ENCODE measurements at regions not wholly inside any gene's neighbourhood (a gene's known extent, or its start where the extent isn't known, plus 50 kb on each side); places are given as distances from the start of the nearest gene placed in this dataset.
A peak's percentile ranks its signal among the peaks of the same experiment; 100 is the strongest.

GRCh38 chr18:72470391-72470790 lies 73.8 kb downstream of the CBLN2 start:
- DNase-seq (ENCODE audit: low spot score) = no peak

- DNase-seq (ENCODE audit: low spot score) = no peak
Observed at GRCh38 chr18:72468021-72468710, 76.0 kb downstream of the CBLN2 start.

DNA sequence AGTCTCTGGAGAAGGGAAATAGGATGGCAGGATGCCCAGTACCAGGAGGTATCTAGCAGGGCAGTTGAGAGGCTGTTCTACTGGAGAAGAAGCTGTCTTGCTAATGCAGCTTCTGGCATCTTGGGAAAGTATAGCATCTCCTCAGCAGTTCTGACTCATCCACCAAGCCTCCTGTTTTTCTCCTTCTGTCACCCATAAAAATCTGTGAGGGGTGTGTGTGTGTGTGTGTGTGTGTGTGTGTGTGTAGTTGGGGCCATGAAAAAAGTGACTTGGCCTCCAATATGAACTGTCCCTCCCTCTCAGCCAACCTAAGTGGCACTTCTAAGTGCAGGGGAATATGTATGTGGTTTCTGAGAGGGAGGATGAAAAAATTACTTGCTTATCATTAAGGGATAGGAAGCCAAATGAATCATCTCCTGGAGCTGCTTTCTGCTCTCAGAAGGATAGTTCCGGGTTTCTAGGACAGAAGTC lies 83.9 kb downstream of the CBLN2 start:
- no peak for DNase-seq (ENCODE audit: low spot score)

- DNase-seq (ENCODE audit: low spot score) = no peak
Observed at GRCh38 chr18:72458271-72458670, 85.9 kb downstream of the CBLN2 start.

- peak; percentile 15 for DNase-seq (ENCODE audit: low spot score)
Observed at GRCh38 chr18:72456802-72457201, 87.3 kb downstream of the CBLN2 start.

DNA sequence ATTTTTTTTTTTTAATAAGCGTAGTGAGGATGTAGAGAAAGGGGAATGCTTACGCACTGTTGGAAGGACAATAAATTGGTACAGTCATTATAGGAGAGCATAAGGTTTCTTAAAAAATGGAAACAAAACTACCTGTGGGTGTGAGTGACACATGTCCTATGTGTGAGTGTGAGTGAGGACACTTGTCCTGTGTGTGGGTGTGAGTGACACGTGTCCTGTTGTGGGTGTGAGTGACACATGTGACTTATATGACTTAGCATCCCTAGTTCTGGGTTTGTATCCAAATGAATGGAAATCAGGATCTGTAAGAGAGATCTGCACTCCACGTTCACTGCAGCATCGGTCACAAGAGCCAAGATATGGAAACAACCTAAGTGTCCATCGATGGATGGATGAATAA lies 91.8 kb downstream of the CBLN2 start:
- no peak for DNase-seq (ENCODE audit: low spot score)

- DNase-seq (ENCODE audit: low spot score) = no peak
Observed at GRCh38 chr18:72444798-72445155, 99.4 kb downstream of the CBLN2 start.

DNA sequence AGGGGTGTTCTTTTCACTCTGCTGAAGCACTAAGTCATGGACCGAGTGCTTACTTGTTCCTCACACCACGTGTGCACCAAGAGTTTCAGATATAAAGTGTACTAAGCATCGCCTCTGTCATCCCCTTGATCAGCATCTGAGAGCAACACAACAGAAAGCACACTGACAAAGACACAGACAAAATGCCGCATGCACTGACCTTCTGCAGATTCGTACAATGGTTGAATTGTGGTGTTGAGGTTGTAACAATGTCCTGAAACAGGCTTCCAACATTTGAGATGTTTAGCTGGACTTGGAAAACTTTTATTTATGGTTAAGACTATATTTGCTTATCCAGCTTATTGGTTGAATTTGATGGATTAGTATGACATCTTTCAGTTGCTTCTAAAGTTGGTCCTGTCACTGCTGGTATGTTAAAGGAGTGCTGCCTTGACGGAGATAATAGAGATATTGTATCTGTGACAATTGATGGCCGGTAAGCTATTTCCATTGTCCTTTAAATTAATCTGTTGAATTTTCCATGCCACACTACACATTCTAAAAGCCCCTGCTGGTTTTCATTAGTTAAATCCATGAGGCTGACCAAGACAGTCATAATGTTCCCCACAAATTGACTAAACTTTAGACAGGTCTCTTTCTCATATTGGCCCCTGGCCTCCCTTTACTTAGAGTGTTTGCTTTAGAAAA lies 99.9 kb downstream of the CBLN2 start:
- no peak for DNase-seq (ENCODE audit: low spot score)

- DNase-seq (ENCODE audit: low spot score) = no peak
Observed at GRCh38 chr18:72436401-72436800, 107.7 kb downstream of the CBLN2 start.

DNA sequence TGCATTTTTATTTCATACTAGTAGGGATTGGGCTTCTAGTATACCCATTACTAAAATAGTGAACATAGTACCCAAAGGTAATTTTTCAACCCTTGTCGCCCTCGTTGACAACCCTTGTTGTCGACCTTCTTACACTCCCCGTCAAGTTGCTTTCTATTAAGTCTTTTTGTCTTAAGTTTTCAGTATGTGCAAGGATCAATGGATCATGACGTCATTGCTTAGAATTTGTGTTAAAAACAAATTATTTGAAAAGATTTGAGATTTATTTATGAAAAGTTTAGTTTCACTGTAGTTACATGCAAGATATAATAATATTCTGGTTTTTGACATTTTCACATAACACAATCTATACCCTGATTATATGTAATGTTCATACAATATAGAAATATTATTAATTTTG lies 110.4 kb downstream of the CBLN2 start:
- DNase-seq (ENCODE audit: low spot score) = no peak

DNA sequence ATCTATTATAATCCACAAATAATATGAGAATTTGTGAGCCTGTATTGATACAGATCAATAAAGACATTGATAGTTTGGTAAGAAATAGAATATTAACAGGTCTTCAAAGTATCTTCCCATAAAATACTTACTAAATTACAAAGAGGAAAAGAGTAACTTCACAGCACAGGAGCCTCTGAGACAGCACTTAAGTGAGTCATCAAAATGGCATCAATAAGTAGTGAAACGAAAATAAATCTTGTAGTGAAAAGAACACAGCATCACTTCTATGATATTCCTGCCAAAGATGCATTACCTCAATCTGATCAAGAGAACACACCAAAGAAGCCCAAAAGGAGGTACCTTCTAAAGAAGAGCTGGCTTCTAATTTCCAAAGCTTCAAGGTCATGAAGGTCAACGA lies 116.4 kb downstream of the CBLN2 start:
- no peak for DNase-seq (ENCODE audit: low spot score)

- DNase-seq (ENCODE audit: low spot score) = no peak
Observed at GRCh38 chr18:72419914-72420313, 124.2 kb downstream of the CBLN2 start.

DNA sequence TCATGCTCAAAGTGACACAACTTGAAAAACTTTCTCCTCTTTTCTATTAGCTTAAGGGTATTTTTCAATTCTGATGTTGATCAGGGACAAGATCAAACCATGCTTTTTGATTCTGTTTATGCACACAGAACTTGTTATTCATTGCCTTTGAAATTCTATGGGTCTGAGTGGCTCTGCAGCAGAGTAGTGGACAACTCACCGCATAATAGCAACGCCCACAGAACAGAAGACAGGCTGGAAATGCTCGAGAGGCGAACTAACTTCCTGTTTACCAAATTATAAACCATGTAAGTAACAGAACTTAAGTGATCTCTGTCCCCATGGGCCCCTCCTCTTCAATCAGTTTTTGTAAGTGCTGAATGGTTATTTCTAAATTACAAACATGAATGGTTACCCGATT lies 131.2 kb downstream of the CBLN2 start:
- DNase-seq (ENCODE audit: low spot score) = no peak

GRCh38 chr18:72411261-72411660 lies 132.9 kb downstream of the CBLN2 start:
- DNase-seq (ENCODE audit: low spot score) = no peak

DNA sequence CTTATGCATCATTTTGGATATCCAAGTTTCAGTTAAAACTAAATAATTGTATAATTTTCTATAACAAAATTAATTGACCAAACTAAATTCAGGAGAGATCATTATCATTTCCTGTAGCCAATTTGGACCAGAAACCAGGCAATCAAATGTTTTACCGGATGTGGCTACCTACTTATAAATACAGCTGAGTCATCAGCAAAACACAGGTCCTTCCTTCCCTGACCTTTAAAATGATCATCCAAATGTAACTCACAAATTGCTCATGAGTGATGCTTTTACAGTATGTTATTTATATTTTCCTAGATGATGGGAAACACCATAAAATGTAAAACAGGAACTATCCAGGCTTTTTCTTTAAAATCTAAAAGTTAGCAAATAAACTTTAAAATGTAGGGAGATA lies 133.7 kb downstream of the CBLN2 start:
- DNase-seq (ENCODE audit: low spot score) = no peak

GRCh38 chr18:72409903-72410302 lies 134.2 kb downstream of the CBLN2 start:
- DNase-seq (ENCODE audit: low spot score) = no peak

DNA sequence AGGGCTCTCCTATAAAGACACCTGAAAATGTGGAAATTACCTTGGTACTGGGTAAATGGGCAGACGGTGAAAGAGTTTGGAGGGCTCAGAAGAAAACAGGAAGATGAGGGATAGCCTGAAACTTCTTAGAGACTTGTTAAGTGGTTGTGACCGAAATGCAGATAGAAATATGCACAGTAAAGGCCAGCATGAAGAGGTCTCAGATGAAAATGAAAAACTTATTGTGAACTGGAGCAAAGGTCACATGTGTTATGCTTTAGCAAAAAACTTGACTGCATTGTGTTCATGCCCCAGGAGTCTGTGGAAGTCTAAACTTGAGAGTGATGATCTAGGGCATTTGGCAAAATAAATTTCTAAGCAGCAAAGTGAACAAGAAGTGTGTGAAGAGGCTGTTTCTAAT lies 137.1 kb downstream of the CBLN2 start:
- DNase-seq (ENCODE audit: low spot score) = no peak

DNA sequence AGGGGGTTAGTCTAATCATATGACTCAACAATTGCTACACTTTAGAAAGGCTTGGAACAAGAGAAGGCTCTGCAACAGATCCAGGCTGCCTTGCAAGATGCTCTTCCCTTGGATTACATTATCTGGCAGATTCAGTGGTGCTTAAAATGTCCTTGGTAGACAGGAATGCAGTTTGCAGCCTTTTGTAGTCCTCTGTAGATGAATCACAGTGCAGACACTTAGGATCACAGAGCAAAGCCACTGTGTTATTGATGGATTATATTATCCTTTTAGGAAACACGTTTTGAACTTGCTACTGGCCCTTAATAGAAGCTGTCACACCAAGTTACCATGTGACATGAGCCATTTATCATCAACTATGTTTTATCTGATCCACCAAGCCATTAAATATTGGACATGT lies 152.2 kb downstream of the CBLN2 start:
- DNase-seq (ENCODE audit: low spot score) = no peak

DNA sequence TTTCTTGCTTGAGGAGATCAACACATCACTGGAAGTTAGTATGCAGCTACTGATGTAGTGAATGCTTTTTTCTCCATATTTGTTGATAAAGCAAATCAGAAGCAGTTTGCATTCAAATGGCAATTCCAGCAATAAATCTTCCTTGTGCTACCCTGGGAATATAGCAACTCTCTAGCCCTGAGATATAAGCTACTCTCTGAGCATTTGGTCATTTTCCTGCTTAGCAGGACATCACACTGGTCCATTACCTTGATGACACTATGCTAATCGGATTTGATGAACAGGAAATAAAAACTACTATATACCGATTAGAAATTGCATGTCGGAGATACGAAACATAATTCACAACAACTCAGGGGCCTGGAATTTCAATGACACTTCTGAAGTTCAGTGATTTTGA lies 152.7 kb downstream of the CBLN2 start:
- DNase-seq (ENCODE audit: low spot score) = no peak

- no peak for DNase-seq (ENCODE audit: low spot score)
Observed at GRCh38 chr18:72378016-72378415, 166.1 kb downstream of the CBLN2 start.

DNA sequence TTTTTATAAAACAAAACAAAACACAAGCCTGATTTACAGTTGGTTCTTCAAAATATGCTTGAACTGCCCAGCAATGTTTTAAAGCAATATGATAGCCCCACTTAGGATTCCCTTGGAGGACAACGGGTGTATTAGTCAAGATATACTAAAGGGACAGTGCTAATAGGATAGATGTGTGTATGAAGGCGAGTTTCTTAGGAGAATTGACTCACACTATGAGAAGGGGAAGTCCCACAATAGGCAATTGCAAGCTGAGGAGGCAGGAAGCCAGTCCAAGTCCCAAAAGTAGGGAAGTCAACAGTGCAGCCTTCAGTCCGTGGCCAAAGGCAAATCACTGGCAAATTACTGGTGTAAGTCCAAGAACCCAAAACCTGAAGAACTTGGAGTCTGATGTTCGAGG lies 167.9 kb downstream of the CBLN2 start:
- DNase-seq (ENCODE audit: low spot score) = no peak

DNA sequence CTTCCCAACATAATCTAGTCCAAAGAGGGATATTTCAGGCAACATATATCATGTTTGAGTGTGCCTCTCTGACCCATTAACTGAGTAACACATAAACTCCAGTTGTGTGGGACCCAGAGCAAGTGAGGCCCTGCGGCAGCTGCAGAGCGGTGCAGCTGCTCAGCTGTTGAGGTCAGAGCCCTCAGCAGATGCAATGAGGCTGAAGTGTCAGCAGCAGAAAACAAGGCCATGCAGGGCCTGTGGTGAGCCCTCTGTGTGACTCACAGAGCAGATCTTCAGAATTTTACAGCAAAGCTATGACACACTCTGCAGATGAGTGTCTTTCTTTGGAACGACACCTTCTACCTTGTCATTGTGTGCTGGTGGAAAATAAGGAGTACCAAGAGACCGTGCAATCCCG lies 168.5 kb downstream of the CBLN2 start:
- no peak for DNase-seq (ENCODE audit: low spot score)

DNA sequence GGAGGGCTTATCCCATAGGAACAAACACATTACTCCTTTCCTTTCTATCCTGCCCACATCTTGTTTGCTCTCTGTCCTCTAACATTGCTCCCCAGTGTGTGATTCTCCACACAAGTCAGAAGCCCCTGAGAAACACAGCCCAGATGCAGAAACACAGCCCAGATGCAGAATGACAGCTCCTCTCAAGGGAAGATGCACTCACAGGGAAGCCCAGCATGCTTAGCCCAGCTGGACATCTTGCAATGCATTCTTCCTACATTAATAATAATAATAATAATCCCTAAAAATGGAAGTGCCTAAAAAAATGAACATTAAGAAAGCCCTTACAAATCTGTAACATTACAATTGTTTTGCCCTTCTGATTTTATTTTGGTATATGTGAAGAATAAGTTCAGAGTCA lies 172.1 kb downstream of the CBLN2 start:
- no peak for DNase-seq (ENCODE audit: low spot score)

GRCh38 chr18:72368308-72368707 lies 175.8 kb downstream of the CBLN2 start:
- DNase-seq (ENCODE audit: low spot score) = no peak

All from umbilical cord (tissue), 1 donor.